Omental fat pad (tissue), 3 donors: ENCODE measurements at regions not wholly inside any gene's neighbourhood (a gene's known extent, or its start where the extent isn't known, plus 50 kb on each side); places are given as distances from the start of the nearest gene placed in this dataset.

ENCODE experiments used
- ATAC-seq: fragments of 150-250 bp; one replicate; pipeline ENCODE4 v1.9.1; 2016; ENCODE audit warnings: mild to moderate bottlenecking, moderate library complexity; ENCODE audit not compliant: low FRiP score
- DNase-seq: peaks from one replicate; pipeline ENCODE4 v3.0.0-alpha.2; 2019; ENCODE audit warnings: low spot score
- TF ChIP-seq, protein P1 (sequence below), 3 donors: fragments of 450-650 bp; IDR thresholded peaks; one replicate each; pipeline ENCODE4 v1.5.1; 2016 to 2017; ENCODE audit warnings: antibody characterized with exemption in 3 of 3, mild to moderate bottlenecking in 3 of 3, moderate library complexity in 2 of 3

GRCh38 chr16:54359555-54359954 lies 73.0 kb upstream of the IRX3 start:
- no peak for ATAC-seq
- no peak for DNase-seq
- TF ChIP-seq, protein P1, sequence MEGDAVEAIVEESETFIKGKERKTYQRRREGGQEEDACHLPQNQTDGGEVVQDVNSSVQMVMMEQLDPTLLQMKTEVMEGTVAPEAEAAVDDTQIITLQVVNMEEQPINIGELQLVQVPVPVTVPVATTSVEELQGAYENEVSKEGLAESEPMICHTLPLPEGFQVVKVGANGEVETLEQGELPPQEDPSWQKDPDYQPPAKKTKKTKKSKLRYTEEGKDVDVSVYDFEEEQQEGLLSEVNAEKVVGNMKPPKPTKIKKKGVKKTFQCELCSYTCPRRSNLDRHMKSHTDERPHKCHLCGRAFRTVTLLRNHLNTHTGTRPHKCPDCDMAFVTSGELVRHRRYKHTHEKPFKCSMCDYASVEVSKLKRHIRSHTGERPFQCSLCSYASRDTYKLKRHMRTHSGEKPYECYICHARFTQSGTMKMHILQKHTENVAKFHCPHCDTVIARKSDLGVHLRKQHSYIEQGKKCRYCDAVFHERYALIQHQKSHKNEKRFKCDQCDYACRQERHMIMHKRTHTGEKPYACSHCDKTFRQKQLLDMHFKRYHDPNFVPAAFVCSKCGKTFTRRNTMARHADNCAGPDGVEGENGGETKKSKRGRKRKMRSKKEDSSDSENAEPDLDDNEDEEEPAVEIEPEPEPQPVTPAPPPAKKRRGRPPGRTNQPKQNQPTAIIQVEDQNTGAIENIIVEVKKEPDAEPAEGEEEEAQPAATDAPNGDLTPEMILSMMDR (IDR thresholded peaks at IDR 0.05): no peak

- TF ChIP-seq, protein P1 (IDR thresholded peaks at IDR 0.05): no peak
- ATAC-seq: no peak
- DNase-seq: no peak
These were observed 72.5 kb upstream of the IRX3 start for GRCh38 chr16:54359081-54359480.

DNA sequence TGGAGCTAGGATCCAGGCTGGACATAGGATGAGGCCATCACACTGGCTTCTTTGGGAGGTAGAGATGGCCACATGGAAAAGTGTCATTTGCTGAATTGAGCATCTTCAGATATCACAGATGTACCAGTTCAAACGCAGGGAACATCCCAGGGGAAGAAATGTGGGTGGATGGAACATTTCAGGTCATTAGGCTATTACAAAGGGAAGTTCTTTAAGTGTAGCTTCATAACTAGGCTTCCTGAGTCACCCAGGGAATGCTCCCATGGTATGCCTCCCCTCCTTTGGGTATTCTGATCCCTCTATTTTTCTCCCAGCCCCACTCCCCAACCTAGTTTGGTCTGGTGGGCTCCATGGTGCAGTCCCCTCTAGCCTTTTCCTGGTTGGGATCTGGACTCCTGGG lies 69.8 kb upstream of the IRX3 start:
- DNase-seq (no peak), ATAC-seq (no peak)
- TF ChIP-seq, protein P1 (IDR thresholded peaks at IDR 0.05): no peak

DNA sequence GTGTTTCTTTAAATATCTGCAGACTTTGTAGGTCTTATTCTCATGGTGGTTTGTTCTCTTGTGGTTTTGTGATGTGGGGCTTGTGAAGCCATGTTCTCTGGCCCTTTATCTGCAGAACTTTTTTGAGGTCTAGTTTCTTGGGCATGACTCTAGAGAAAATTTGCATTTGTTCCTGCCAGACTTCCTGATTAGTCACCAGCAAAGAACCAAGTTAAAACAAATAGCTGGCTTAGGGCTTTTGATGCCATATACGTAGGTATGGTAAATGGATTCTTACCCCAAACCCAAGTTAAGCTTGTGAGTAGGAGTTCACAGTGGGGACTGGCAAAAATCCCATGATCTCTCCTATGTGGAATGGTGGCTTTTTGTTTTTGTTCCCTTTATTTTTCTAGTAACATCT lies 68.7 kb upstream of the IRX3 start:
- DNase-seq (no peak), ATAC-seq (no peak)
- TF ChIP-seq, protein P1 (IDR thresholded peaks at IDR 0.05): no peak

DNA sequence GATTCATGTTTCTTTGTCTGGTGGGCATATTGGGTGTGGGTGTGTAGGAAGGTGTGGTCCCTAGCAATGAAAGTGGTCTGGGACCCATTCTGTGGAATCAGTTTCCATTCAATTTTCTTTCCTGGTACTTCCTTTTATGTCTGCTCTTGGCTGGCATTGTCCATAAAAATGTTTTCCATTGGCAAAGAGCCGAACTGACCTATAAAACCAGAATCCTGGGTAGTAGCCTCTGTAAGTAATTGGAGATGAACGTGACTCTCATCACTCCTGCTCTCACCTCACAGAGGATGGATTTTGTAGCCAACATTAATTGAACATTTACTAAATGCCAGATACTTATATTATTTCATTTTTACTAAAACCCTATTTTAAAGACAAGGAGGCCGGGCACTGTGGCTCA lies 66.5 kb upstream of the IRX3 start:
- no peak for ATAC-seq
- DNase-seq: no peak
- TF ChIP-seq, protein P1 (IDR thresholded peaks at IDR 0.05): no peak

GRCh38 chr16:54351171-54351570 lies 64.6 kb upstream of the IRX3 start:
- TF ChIP-seq, protein P1 (IDR thresholded peaks at IDR 0.05): no peak
- DNase-seq (no peak), ATAC-seq (no peak)

DNA sequence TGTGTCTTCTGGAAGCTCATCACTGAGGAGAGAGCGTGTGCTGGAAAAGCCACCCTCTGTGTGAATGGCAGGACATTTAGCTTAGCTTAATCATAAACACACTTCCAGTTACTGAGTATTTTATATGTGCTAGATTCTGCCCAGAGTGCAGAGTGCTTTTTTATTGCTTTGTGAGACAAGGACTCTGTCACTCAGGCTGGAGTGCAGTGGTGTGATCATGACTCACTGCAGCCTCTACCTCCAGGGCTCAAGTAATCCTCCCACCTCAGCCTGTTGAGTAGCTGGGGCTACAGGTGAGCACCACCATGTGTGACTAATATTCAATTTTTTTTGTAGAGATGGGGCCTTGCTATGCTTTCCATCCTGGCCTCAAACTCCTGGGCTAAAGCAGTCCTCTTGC lies 61.4 kb upstream of the IRX3 start:
- ATAC-seq: no peak
- TF ChIP-seq, protein P1 (IDR thresholded peaks at IDR 0.05): no peak
- DNase-seq: no peak
